SK-N-SH (cell line): ENCODE measurements at regions not wholly inside any gene's neighbourhood (a gene's known extent, or its start where the extent isn't known, plus 50 kb on each side); places are given as distances from the start of the nearest gene placed in this dataset.

ENCODE experiments used
- CTCF ChIA-PET: fragments of 300-600, 350-600 bp; formaldehyde crosslinking; extraction: SDS; loops from one replicate; lab custom pipeline; 2021; lab: Yijun Ruan, JAX
- POLR2A ChIA-PET: fragments of 350-600 bp; sonication (Branson Sonifier 250); formaldehyde crosslinking; extraction: SDS; loops from one replicate; lab custom pipeline; 2020; ENCODE audit warnings: antibody characterized with exemption, inconsistent platforms; lab: Yijun Ruan, JAX
- DNase-seq: peaks from one replicate; pipeline ENCODE4 v3.0.0; 2012
- H2AFZ ChIP-seq: fragments of 200-600 bp; sonication (generic); 2 replicates; pipeline ENCODE4 v1.8.1; 2016; ENCODE audit warnings: antibody characterized with exemption, mild to moderate bottlenecking, low read depth
- H3F3A ChIP-seq: fragments of 200-600 bp; sonication (generic); replicated peaks from 2 replicates; pipeline ENCODE3; 2016; ENCODE audit warnings: antibody characterized with exemption, mild to moderate bottlenecking; ENCODE audit not compliant: insufficient read depth
- H3K27ac ChIP-seq, 2 experiments: fragments of 200-500 bp in 1 of 2; fragments of 200-600 bp in 1 of 2; sonication (Bioruptor generic) in 1 of 2; sonication (generic), shearing (Covaris generic) in 1 of 2; 2 replicates each; pipeline versions ENCODE4 v1.5.1 to v1.6.1; 2014 to 2016; ENCODE audit warnings: low read depth in 2 of 2, inconsistent platforms in 1 of 2, low read length in 1 of 2, mild to moderate bottlenecking in 1 of 2, mixed read lengths in 1 of 2
- H3K27me3 ChIP-seq: fragments of 200-600 bp; sonication (generic), shearing (Covaris generic); 2 replicates; pipeline ENCODE4 v1.6.1; 2016; ENCODE audit warnings: mixed run types; ENCODE audit not compliant: insufficient read depth
- H3K36me3 ChIP-seq, 2 experiments: fragments of 200-500 bp in 1 of 2; fragments of 200-600 bp in 1 of 2; sonication (Bioruptor generic) in 1 of 2; sonication (generic) in 1 of 2; replicated peaks in 1 of 2; 2 replicates each; pipeline versions ENCODE3 to v1.5.1; 2014 to 2016; ENCODE audit warnings: low read length in 1 of 2, mild to moderate bottlenecking in 1 of 2; ENCODE audit not compliant: insufficient read depth in 2 of 2, control insufficient read depth in 1 of 2
- H3K4me1 ChIP-seq, 2 experiments: fragments of 200-500 bp in 1 of 2; fragments of 200-600 bp in 1 of 2; sonication (Bioruptor generic) in 1 of 2; sonication (generic), shearing (Covaris generic) in 1 of 2; 2 replicates each; pipeline versions ENCODE4 v1.5.1 to v1.6.1; 2014 to 2016; ENCODE audit warnings: low read depth in 1 of 2, low read length in 1 of 2, mixed run types in 1 of 2; ENCODE audit not compliant: insufficient read depth in 2 of 2, control insufficient read depth in 1 of 2
- H3K4me2 ChIP-seq: fragments of 200-600 bp; sonication (generic), shearing (Covaris generic); 2 replicates; pipeline ENCODE4 v1.6.1; 2017; ENCODE audit warnings: mixed run types
- H3K4me3 ChIP-seq, 2 experiments: fragments of 200-500 bp in 1 of 2; fragments of 200-600 bp in 1 of 2; sonication (Bioruptor generic) in 1 of 2; sonication (generic), shearing (Covaris generic) in 1 of 2; 2 replicates each; pipeline versions ENCODE4 v1.5.1 to v1.8.1; 2014 to 2016; ENCODE audit warnings: low read depth in 2 of 2, inconsistent platforms in 1 of 2, low read length in 1 of 2, mild to moderate bottlenecking in 1 of 2, mixed read lengths in 1 of 2, moderate library complexity in 1 of 2
- H3K79me2 ChIP-seq: fragments of 200-600 bp; sonication (generic); 2 replicates; pipeline ENCODE4 v1.8.1; 2017; ENCODE audit warnings: mild to moderate bottlenecking; ENCODE audit not compliant: insufficient read depth
- H3K9ac ChIP-seq: fragments of 200-600 bp; sonication (generic); 2 replicates; pipeline ENCODE4 v1.6.1; 2017; ENCODE audit warnings: mixed run types
- H3K9me2 ChIP-seq: fragments of 200-600 bp; sonication (generic); 2 replicates; pipeline ENCODE4 v1.6.1; 2017; ENCODE audit warnings: mixed run types
- H3K9me3 ChIP-seq: fragments of 200-600 bp; sonication (generic); 2 replicates; pipeline ENCODE4 v1.6.1; 2017; ENCODE audit warnings: mixed run types, mild to moderate bottlenecking, moderate library complexity
- H4K20me1 ChIP-seq: fragments of 200-600 bp; sonication (generic); 2 replicates; pipeline ENCODE4 v1.6.1; 2017; ENCODE audit warnings: mild to moderate bottlenecking, mixed run types; ENCODE audit not compliant: insufficient read depth
- CHD2 ChIP-seq: fragments of 150-350 bp; IDR thresholded peaks from 2 replicates; pipeline ENCODE4 v1.6.1; 2018; ENCODE audit warnings: low read length; ENCODE audit not compliant: partially characterized antibody
- CTCF ChIP-seq: fragments of 200-600 bp; sonication (generic); IDR thresholded peaks from 2 replicates; pipeline ENCODE4 v1.6.1; 2017; ENCODE audit warnings: antibody characterized with exemption, mild to moderate bottlenecking, moderate library complexity
- ELF1 ChIP-seq: IDR thresholded peaks from 2 replicates; pipeline ENCODE4 v1.4.0; 2012
- FOSL2 ChIP-seq: IDR thresholded peaks from 2 replicates; pipeline ENCODE4 v1.4.0; 2012; ENCODE audit warnings: low read depth, mild to moderate bottlenecking, moderate library complexity, borderline replicate concordance
- GATA2 ChIP-seq: sonication (generic); formaldehyde crosslinking; IDR thresholded peaks from 2 replicates; pipeline ENCODE4 v1.5.0; 2020; ENCODE audit warnings: mild to moderate bottlenecking, missing genetic modification reagents
- MAX ChIP-seq: IDR thresholded peaks from 2 replicates; pipeline ENCODE4 v1.4.0; 2012; ENCODE audit warnings: low read depth
- MEF2A ChIP-seq: IDR thresholded peaks from 2 replicates; pipeline ENCODE4 v1.4.0; 2012; ENCODE audit warnings: low read depth, borderline replicate concordance
- MXI1 ChIP-seq: IDR thresholded peaks from 2 replicates; pipeline ENCODE4 v1.6.1; 2012; ENCODE audit warnings: mild to moderate bottlenecking, low read depth, low read length, improper control_type of control experiment
- POLR2AphosphoS5 ChIP-seq: IDR thresholded peaks from 2 replicates; pipeline ENCODE4 v1.6.1; 2012; ENCODE audit warnings: low read depth, low read length
- REST ChIP-seq: IDR thresholded peaks from 2 replicates; pipeline ENCODE4 v1.6.1; 2012; ENCODE audit warnings: mild to moderate bottlenecking, low read depth, low read length, moderate library complexity
- SIN3A ChIP-seq: IDR thresholded peaks from 2 replicates; pipeline ENCODE4 v1.6.1; 2012; ENCODE audit warnings: low read depth, mild to moderate bottlenecking, low read length, moderate library complexity, borderline replicate concordance
- SMC3 ChIP-seq: IDR thresholded peaks from 2 replicates; pipeline ENCODE4 v1.6.1; 2012; ENCODE audit warnings: low read depth, low read length, improper control_type of control experiment
- TCF12 ChIP-seq: IDR thresholded peaks from 2 replicates; pipeline ENCODE4 v1.4.0; 2012
- YY1 ChIP-seq: IDR thresholded peaks from 2 replicates; pipeline ENCODE4 v1.4.0; 2012; ENCODE audit warnings: low read depth, mild to moderate bottlenecking
- ZBTB33 ChIP-seq: IDR thresholded peaks from 2 replicates; pipeline ENCODE4 v1.4.0; 2012; ENCODE audit warnings: low read depth, borderline replicate concordance
- WGBS: methylation state at CpG from one replicate; pipeline ENCODE4 v1.1.6; 2017; ENCODE audit warnings: low lambda C conversion rate; 5-methylcytosine and 5-hydroxymethylcytosine counted together

DNA sequence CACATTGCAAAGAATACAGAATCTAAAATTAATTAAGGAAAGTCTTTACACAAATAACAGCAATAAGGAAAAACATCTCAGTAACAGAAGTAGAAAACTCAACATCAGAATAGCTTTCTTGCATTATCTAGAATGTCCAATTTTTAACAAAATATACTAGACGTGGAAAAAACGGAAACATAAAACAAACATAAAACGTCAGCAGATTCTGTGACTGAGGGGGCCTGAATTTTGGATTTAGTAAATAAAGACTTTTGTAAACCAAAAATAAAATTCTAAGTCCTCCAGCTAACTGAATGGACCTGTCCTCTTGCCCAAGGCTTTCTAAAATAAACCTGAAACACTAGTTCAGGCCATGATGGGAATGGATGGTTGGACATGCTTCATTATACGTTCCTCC lies 773.5 kb upstream of the LRRTM1 start:
- Histone ChIP-seq H3K4me3 (no peak overlapping the region), H3K9me2 (no peaks in the 10 kb centered on the region), H4K20me1 (no peaks in the 10 kb centered on the region), H2AFZ (no peak overlapping the region), H3K27me3 (no peaks in the 10 kb centered on the region), H3K9ac (no peak overlapping the region), H3K4me1 (no peaks in the 10 kb centered on the region), H3K36me3 (no peaks in the 10 kb centered on the region), H3F3A (no peaks in the 10 kb centered on the region), H3K4me2 (no peak overlapping the region), H3K79me2 (no peaks in the 10 kb centered on the region), H3K27ac (no peak overlapping the region), H3K9me3 (no peaks in the 10 kb centered on the region; the same call in 1 of the 2 replicates)
- ChIA-PET POLR2A (no interaction called here), CTCF (interaction anchor here (1.1 kb wide), 1 partner anchor 27 kb away, joined by 4 read pairs; no protein-coding TSS in a partner anchor)
- DNase-seq = no peak
- 22% methylated on average over 4 of the region's 4 CpGs for WGBS
- TF ChIP-seq FOSL2 (no peak), CTCF (no peak), CHD2 (no peak), POLR2AphosphoS5 (no peak), MAX (no peak), SMC3 (no peak), REST (no peak), TCF12 (no peak), ELF1 (no peak), GATA2 (CRISPR knock-in tag) (no peak), MEF2A (no peak)

- H3K27ac ChIP-seq = no peak overlapping the region
- H3K27me3 ChIP-seq = no peaks in the 10 kb centered on the region
- ChIA-PET CTCF (no interaction called here), POLR2A (no interaction called here)
- H4K20me1 ChIP-seq = no peaks in the 10 kb centered on the region
- no peak overlapping the region for H2AFZ ChIP-seq
- no peaks in the 10 kb centered on the region for H3K9me2 ChIP-seq
- no peaks in the 10 kb centered on the region; the same call in 1 of the 2 replicates for H3K9me3 ChIP-seq
- no peaks in the 10 kb centered on the region for H3F3A ChIP-seq
- no peak overlapping the region for H3K4me2 ChIP-seq
- H3K9ac ChIP-seq = no peak overlapping the region
- no peaks in the 10 kb centered on the region for H3K4me1 ChIP-seq
- no peak for DNase-seq
- H3K79me2 ChIP-seq = no peaks in the 10 kb centered on the region
- H3K4me3 ChIP-seq = no peak overlapping the region
- no peaks in the 10 kb centered on the region for H3K36me3 ChIP-seq
- WGBS = 38% methylated on average over 5 of the region's 5 CpGs
- TF ChIP-seq SIN3A (no peak), MXI1 (no peak), YY1 (no peak), GATA2 (CRISPR knock-in tag) (no peak), ZBTB33 (no peak), REST (no peak)
Measured at GRCh38 chr2:81077396-81077795, 772.8 kb upstream of the LRRTM1 start.
